Sigmoid colon (tissue), 4 donors: ENCODE measurements at regions not wholly inside any gene's neighbourhood (a gene's known extent, or its start where the extent isn't known, plus 50 kb on each side); places are given as distances from the start of the nearest gene placed in this dataset.

Experiments used
- POLR2A ChIP-seq, 2 donors: fragments of 450-650 bp; IDR thresholded peaks; one replicate each; pipeline ENCODE4 v1.6.1; 2016; ENCODE audit warnings: antibody characterized with exemption in 2 of 2, mild to moderate bottlenecking in 2 of 2, moderate library complexity in 2 of 2
- POLR2AphosphoS5 ChIP-seq, 4 donors: sonication (generic); formaldehyde crosslinking; IDR thresholded peaks; one replicate each; pipeline ENCODE4 v1.6.1; 2017; ENCODE audit warnings: antibody characterized with exemption in 4 of 4

DNA sequence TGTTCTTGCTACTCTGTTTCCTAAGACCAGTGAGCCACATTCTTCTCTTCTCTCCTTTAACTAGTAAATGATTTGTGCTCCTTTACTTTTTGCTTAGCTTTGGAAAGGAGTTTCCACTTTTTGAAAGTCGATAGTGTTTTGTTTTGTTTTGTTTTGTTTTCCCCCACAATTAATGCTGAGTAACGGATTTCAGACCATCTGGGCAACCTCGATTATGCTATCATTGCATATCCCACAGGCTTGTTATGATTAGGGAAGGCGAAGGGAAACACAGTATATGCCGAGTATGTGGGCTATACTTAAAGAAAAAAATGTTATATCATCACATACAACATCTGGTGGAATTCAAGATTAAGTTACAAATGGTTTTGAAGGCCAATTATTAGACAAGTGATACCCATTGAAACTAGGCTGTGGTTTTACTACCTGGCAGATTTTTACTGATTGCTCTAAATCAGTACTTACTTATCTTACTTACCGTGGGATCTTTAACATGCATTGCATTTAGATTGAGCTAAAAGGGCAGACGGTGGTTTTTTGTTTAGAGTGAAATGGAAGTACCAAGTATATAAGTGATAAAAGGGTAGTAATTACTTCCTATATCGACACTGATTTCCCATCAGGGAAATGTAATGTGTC lies 361.3 kb upstream of the SOX9 start:
- no peak for TF ChIP-seq POLR2AphosphoS5 (IDR thresholded peaks at IDR 0.05)
- TF ChIP-seq POLR2A (IDR thresholded peaks at IDR 0.05), result no peak
